ENCODE measurements at regions not wholly inside any gene's neighbourhood (a gene's known extent, or its start where the extent isn't known, plus 50 kb on each side); places are given as distances from the start of the nearest gene placed in this dataset.
A peak's percentile ranks its signal among the peaks of the same experiment; 100 is the strongest.

- Histone ChIP-seq H3K9ac (ENCODE audit: insufficient read depth in 1 of 2, low read length in 2 of 2) (no peak overlapping the region), H3K4me3 (no peak overlapping the region), H3K27me3 (ENCODE audit: control insufficient read depth in 3 of 3, insufficient read depth in 3 of 3, low read length in 2 of 3) (no peaks in the 10 kb centered on the region), H3K27ac (ENCODE audit: low read depth in 1 of 2, low read length in 1 of 2) (no peak overlapping the region), H3K9me3 (ENCODE audit: control insufficient read depth in 4 of 4, insufficient read depth in 3 of 4, low read length in 3 of 4) (peaks cover 0 to 2% (median 0%) of the 10 kb centered on the region in 4 donors), H3K36me3 (ENCODE audit: control insufficient read depth in 4 of 4, insufficient read depth in 4 of 4, low read length in 4 of 4) (no peaks in the 10 kb centered on the region), H3K4me1 (ENCODE audit: control insufficient read depth in 5 of 5, insufficient read depth in 5 of 5, low read length in 5 of 5) (peaks cover 0 to 2% (median 0%) of the 10 kb centered on the region in 5 donors)
- no peak for ATAC-seq (ENCODE audit: insufficient read depth, low FRiP score)
- WGBS, 2 donors: 88% methylated on average over 4 of the region's 4 CpGs
- peak in 1 of 3 donors; percentile 16 for DNase-seq
- no peak for TF ChIP-seq CTCF (IDR thresholded peaks at IDR 0.05; ENCODE audit: control extremely low read depth, extremely low read depth)
Measured at GRCh38 chr17:65433592-65433991, 127.9 kb downstream of the AXIN2 start.

DNA sequence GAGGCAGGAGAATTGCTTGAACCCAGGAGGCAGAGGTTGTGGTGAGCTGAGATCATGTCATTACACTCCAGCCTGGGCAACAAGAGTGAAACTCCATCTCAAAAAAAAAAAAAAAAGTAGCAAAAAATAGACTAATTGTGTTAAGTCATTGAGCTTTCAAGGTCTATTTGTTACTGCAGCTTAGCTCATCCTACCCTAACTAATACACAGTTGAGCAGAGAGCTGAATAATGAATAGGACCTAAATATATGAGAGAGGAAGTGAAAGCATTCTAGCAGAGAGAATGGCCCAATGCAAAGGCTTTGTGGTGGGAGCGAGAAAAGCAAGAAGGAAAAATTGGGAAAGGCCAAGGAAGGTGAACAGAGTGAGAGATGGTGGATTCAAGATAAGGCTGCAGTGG is 128.3 kb downstream of the AXIN2 start:
- Histone ChIP-seq H3K9me3 (ENCODE audit: control insufficient read depth in 4 of 4, insufficient read depth in 3 of 4, low read length in 3 of 4) (peaks cover 0 to 2% (median 0%) of the 10 kb centered on the region in 4 donors), H3K4me3 (no peak overlapping the region), H3K27ac (ENCODE audit: low read depth in 1 of 2, low read length in 1 of 2) (no peak overlapping the region), H3K9ac (ENCODE audit: insufficient read depth in 1 of 2, low read length in 2 of 2) (no peak overlapping the region), H3K4me1 (ENCODE audit: control insufficient read depth in 5 of 5, insufficient read depth in 5 of 5, low read length in 5 of 5) (peaks cover 0 to 2% (median 0%) of the 10 kb centered on the region in 5 donors), H3K27me3 (ENCODE audit: control insufficient read depth in 3 of 3, insufficient read depth in 3 of 3, low read length in 2 of 3) (no peaks in the 10 kb centered on the region), H3K36me3 (ENCODE audit: control insufficient read depth in 4 of 4, insufficient read depth in 4 of 4, low read length in 4 of 4) (no peaks in the 10 kb centered on the region)
- 92% methylated on average over 1 of the region's 1 CpG for WGBS, 2 donors
- no peak for TF ChIP-seq CTCF (IDR thresholded peaks at IDR 0.05; ENCODE audit: control extremely low read depth, extremely low read depth)
- DNase-seq (no peak), ATAC-seq (ENCODE audit: insufficient read depth, low FRiP score) (no peak)

GRCh38 chr17:65431116-65431515 is 130.3 kb downstream of the AXIN2 start:
- no peak for TF ChIP-seq CTCF (IDR thresholded peaks at IDR 0.05; ENCODE audit: control extremely low read depth, extremely low read depth)
- Histone ChIP-seq H3K9ac (ENCODE audit: insufficient read depth in 1 of 2, low read length in 2 of 2) (no peak overlapping the region), H3K36me3 (ENCODE audit: control insufficient read depth in 4 of 4, insufficient read depth in 4 of 4, low read length in 4 of 4) (no peaks in the 10 kb centered on the region), H3K27me3 (ENCODE audit: control insufficient read depth in 3 of 3, insufficient read depth in 3 of 3, low read length in 2 of 3) (no peaks in the 10 kb centered on the region), H3K9me3 (ENCODE audit: control insufficient read depth in 4 of 4, insufficient read depth in 3 of 4, low read length in 3 of 4) (peaks cover 0 to 2% (median 0%) of the 10 kb centered on the region in 4 donors), H3K27ac (ENCODE audit: low read depth in 1 of 2, low read length in 1 of 2) (no peak overlapping the region), H3K4me3 (no peak overlapping the region), H3K4me1 (ENCODE audit: control insufficient read depth in 5 of 5, insufficient read depth in 5 of 5, low read length in 5 of 5) (peaks cover 0 to 2% (median 0%) of the 10 kb centered on the region in 5 donors)
- 85 to 90% methylated on average over 7 of the region's 7 CpGs for WGBS, 2 donors
- ATAC-seq (ENCODE audit: insufficient read depth, low FRiP score): no peak
- no peak for DNase-seq

- TF ChIP-seq CTCF (IDR thresholded peaks at IDR 0.05; ENCODE audit: control extremely low read depth, extremely low read depth): no peak
- Histone ChIP-seq H3K27me3 (ENCODE audit: control insufficient read depth in 3 of 3, insufficient read depth in 3 of 3, low read length in 2 of 3) (no peaks in the 10 kb centered on the region), H3K36me3 (ENCODE audit: control insufficient read depth in 4 of 4, insufficient read depth in 4 of 4, low read length in 4 of 4) (no peaks in the 10 kb centered on the region), H3K4me3 (no peak overlapping the region), H3K9me3 (ENCODE audit: control insufficient read depth in 4 of 4, insufficient read depth in 3 of 4, low read length in 3 of 4) (peaks cover 0 to 2% (median 0%) of the 10 kb centered on the region in 4 donors), H3K9ac (ENCODE audit: insufficient read depth in 1 of 2, low read length in 2 of 2) (no peak overlapping the region), H3K27ac (ENCODE audit: low read depth in 1 of 2, low read length in 1 of 2) (no peak overlapping the region), H3K4me1 (ENCODE audit: control insufficient read depth in 5 of 5, insufficient read depth in 5 of 5, low read length in 5 of 5) (peaks cover 0 to 2% (median 0%) of the 10 kb centered on the region in 5 donors)
- 56 to 69% methylated on average over 9 of the region's 9 CpGs for WGBS, 2 donors
- DNase-seq (no peak), ATAC-seq (ENCODE audit: insufficient read depth, low FRiP score) (no peak)
Measured at GRCh38 chr17:65430209-65430833, 131.1 kb downstream of the AXIN2 start.

Data from lung (tissue), 11 donors.